GM12878 (cell line): ENCODE measurements at regions not wholly inside any gene's neighbourhood (a gene's known extent, or its start where the extent isn't known, plus 50 kb on each side); places are given as distances from the start of the nearest gene placed in this dataset.

Experiments
- ATAC-seq: fragments of 200-7000 bp; cut with Tn5 transposase; 3 replicates; pipeline ENCODE4 v1.9.1; 2020; ENCODE audit warnings: mild to moderate bottlenecking, moderate library complexity
- BruUV-seq: library from RNA; stranded (reverse); fragments of 400-500 nt; replicated peaks from 2 replicates; lab custom pipeline; 2021; lab: Mats Ljungman, UMichigan
- CTCF ChIA-PET: fragments of 300-600 bp; sonication (Branson Sonifier 250); formaldehyde crosslinking; extraction: SDS; loops from one replicate; lab custom pipeline; 2021; ENCODE audit warnings: inconsistent platforms; lab: Yijun Ruan, JAX
- POLR2A ChIA-PET: fragments of 350-600 bp; formaldehyde crosslinking; extraction: SDS; loops from one replicate; lab custom pipeline; 2021; ENCODE audit warnings: inconsistent platforms; lab: Charles Lee
- RAD21 ChIA-PET: fragments of 300-600 bp; sonication (Branson Sonifier 250); formaldehyde crosslinking; loops from one replicate; lab custom pipeline; 2023; ENCODE audit warnings: antibody characterized with exemption; ENCODE audit not compliant: unreplicated experiment; lab: Charles Lee
- SMC1A ChIA-PET: fragments of 300-600 bp; sonication (Branson Sonifier 250); formaldehyde crosslinking; loops from one replicate; lab custom pipeline; 2023; ENCODE audit not compliant: unreplicated experiment, uncharacterized antibody; lab: Charles Lee
- DNase-seq: peaks from one replicate; pipeline ENCODE4 v3.0.0-alpha.2; 2011; ENCODE audit warnings: low read depth, low spot score
- FAIRE-seq: peaks from 3 replicates; lab custom pipeline; 2011; peaks lifted over from hg19 to GRCh38; lab: Jason Lieb, UNC
- H2AFZ ChIP-seq: 2 replicates; pipeline ENCODE4 v1.6.0; 2011; ENCODE audit warnings: low read depth, low read length, control low read depth; ENCODE audit not compliant: control insufficient read depth
- H3K27ac ChIP-seq: 2 replicates; pipeline ENCODE4 v1.5.1; 2011; ENCODE audit warnings: control low read depth; ENCODE audit not compliant: control insufficient read depth, insufficient read depth
- H3K27me3 ChIP-seq, 2 experiments: replicated peaks in 1 of 2; 2 replicates each; pipeline versions ENCODE4 v1.6.0 to v1.6.1; 2011; ENCODE audit warnings: low read length in 1 of 2; ENCODE audit not compliant: control insufficient read depth in 2 of 2, insufficient read depth in 2 of 2
- H3K36me3 ChIP-seq, 2 experiments: 2 replicates each; pipeline ENCODE4 v1.5.1; 2011; ENCODE audit warnings: low read length in 1 of 2; ENCODE audit not compliant: control insufficient read depth in 2 of 2, insufficient read depth in 2 of 2
- H3K4me1 ChIP-seq: 2 replicates; pipeline ENCODE4 v1.6.1; 2011; ENCODE audit warnings: mild to moderate bottlenecking, low read length, moderate library complexity, mixed read lengths; ENCODE audit not compliant: control insufficient read depth, insufficient read depth
- H3K4me2 ChIP-seq: 2 replicates; pipeline ENCODE4 v1.6.0; 2011; ENCODE audit warnings: control low read depth; ENCODE audit not compliant: control insufficient read depth, insufficient read depth
- H3K4me3 ChIP-seq: fragments of 200-600 bp; sonication (generic); 2 replicates; pipeline ENCODE4 v1.5.1; 2016
- H3K79me2 ChIP-seq: 2 replicates; pipeline ENCODE4 v1.6.0; 2011; ENCODE audit warnings: low read length; ENCODE audit not compliant: control insufficient read depth, insufficient read depth
- H3K9ac ChIP-seq: 2 replicates; pipeline ENCODE4 v1.8.0; 2011; ENCODE audit warnings: low read length, control low read depth, mixed read lengths; ENCODE audit not compliant: control insufficient read depth, insufficient read depth
- H3K9me3 ChIP-seq: replicated peaks from 3 replicates; pipeline ENCODE4 v1.5.1; 2011; ENCODE audit warnings: mild to moderate bottlenecking, low read length; ENCODE audit not compliant: control insufficient read depth, insufficient read depth
- H4K20me1 ChIP-seq: 2 replicates; pipeline ENCODE4 v1.6.0; 2011; ENCODE audit not compliant: control insufficient read depth, insufficient read depth
- BMI1 ChIP-seq: fragments of 450-650 bp; IDR thresholded peaks from 2 replicates; pipeline ENCODE4 v1.6.1; 2016; ENCODE audit warnings: mild to moderate bottlenecking, moderate library complexity, borderline replicate concordance
- EZH2 ChIP-seq: IDR thresholded peaks from 2 replicates; pipeline ENCODE4 v1.6.1; 2012; ENCODE audit warnings: low read depth, mild to moderate bottlenecking, control low read depth, inconsistent platforms, low read length, borderline replicate concordance; ENCODE audit not compliant: control insufficient read depth
- FOXM1 ChIP-seq: IDR thresholded peaks from 2 replicates; pipeline ENCODE4 v1.6.1; 2012; ENCODE audit warnings: low read depth, mild to moderate bottlenecking, inconsistent platforms, low read length, moderate library complexity
- GABPA ChIP-seq: IDR thresholded peaks from 2 replicates; pipeline ENCODE4 v1.6.1; 2014; ENCODE audit warnings: antibody characterized with exemption, low read depth, mild to moderate bottlenecking, inconsistent platforms
- MEF2B ChIP-seq: fragments of 450-650 bp; IDR thresholded peaks from 2 replicates; pipeline ENCODE4 v1.6.1; 2018; ENCODE audit warnings: mild to moderate bottlenecking, moderate library complexity; ENCODE audit not compliant: partially characterized antibody, poor library complexity, severe bottlenecking
- MTA2 ChIP-seq: fragments of 450-650 bp; IDR thresholded peaks from 2 replicates; pipeline ENCODE4 v1.6.1; 2016; ENCODE audit warnings: low read depth, mild to moderate bottlenecking, moderate library complexity
- NBN ChIP-seq: fragments of 450-650 bp; IDR thresholded peaks from 2 replicates; pipeline ENCODE4 v1.6.1; 2016
- NFXL1 ChIP-seq: fragments of 450-650 bp; IDR thresholded peaks from 2 replicates; pipeline ENCODE4 v1.6.1; 2017; ENCODE audit warnings: antibody characterized with exemption, mild to moderate bottlenecking, borderline replicate concordance
- NRF1 ChIP-seq: conservative IDR thresholded peaks from 2 replicates; pipeline ENCODE4 v1.6.1; 2011; ENCODE audit warnings: mild to moderate bottlenecking, low read depth, low read length, improper control_type of control experiment
- PRDM15 ChIP-seq: fragments of 450-650 bp; formaldehyde crosslinking; IDR thresholded peaks from 2 replicates; pipeline ENCODE4 v1.4.0; 2020; ENCODE audit warnings: mild to moderate bottlenecking, moderate library complexity
- RUNX3 ChIP-seq: IDR thresholded peaks from 2 replicates; pipeline ENCODE4 v1.6.1; 2012; ENCODE audit warnings: low read length, inconsistent platforms
- SIN3A ChIP-seq: IDR thresholded peaks from 2 replicates; pipeline ENCODE4 v1.6.1; 2012; ENCODE audit warnings: low read depth, low read length, improper control_type of control experiment
- ZNF592 ChIP-seq: fragments of 450-650 bp; IDR thresholded peaks from 2 replicates; pipeline ENCODE4 v1.6.1; 2017; ENCODE audit warnings: mild to moderate bottlenecking, moderate library complexity
- whole genome bisulfite sequencing: methylation state at CpG from one replicate; pipeline ENCODE4 v1.1.6; 2016; ENCODE audit warnings: low lambda C conversion rate; ENCODE audit not compliant: insufficient replicate concordance, insufficient coverage; ENCODE audit errors: missing lambda C conversion rate; 5-methylcytosine and 5-hydroxymethylcytosine counted together
- in situ Hi-C: fragments of 300-500 bp; cut with MboI; formaldehyde crosslinking; loops from 9 replicates; pipeline ENCODE4 v1.14.3; 2018; ENCODE audit warnings: mixed read lengths
- intact Hi-C: fragments of 100-400 bp; cut with micrococcal nuclease; formaldehyde crosslinking; loops from one replicate; pipeline ENCODE4 v1.14.2; 2022; ENCODE audit not compliant: unreplicated experiment

GRCh38 chr9:10700915-10701314 lies 88.1 kb upstream of the PTPRD start:
- Histone ChIP-seq H3K27ac (no peak overlapping the region), H4K20me1 (no peaks in the 10 kb centered on the region), H3K9ac (no peak overlapping the region), H3K9me3 (no peaks in the 10 kb centered on the region), H3K4me3 (no peak overlapping the region), H3K4me1 (no peaks in the 10 kb centered on the region), H2AFZ (no peak overlapping the region), H3K79me2 (no peaks in the 10 kb centered on the region), H3K4me2 (no peak overlapping the region), H3K36me3 (no peaks in the 10 kb centered on the region), H3K27me3 (no peaks in the 10 kb centered on the region)
- ATAC-seq (no peak), DNase-seq (no peak), FAIRE-seq (no peak)
- ChIA-PET CTCF (no interaction called here), RAD21 (no interaction called here), POLR2A (no interaction called here), SMC1A (no interaction called here)
- BruUV-seq, result no TSS peak
- 0% methylated on average over 3 of the region's 3 CpGs for WGBS
- TF ChIP-seq MTA2 (no peak), FOXM1 (no peak), PRDM15 (no peak), GABPA (no peak), MEF2B (no peak), BMI1 (no peak), NFXL1 (no peak), SIN3A (no peak), NRF1 (no peak), NBN (no peak), EZH2 (no peak), RUNX3 (no peak), ZNF592 (no peak)
- in situ Hi-C loops (no loop called here), intact Hi-C loops (no loop called here)
